ENCODE measurements at regions not wholly inside any gene's neighbourhood (a gene's known extent, or its start where the extent isn't known, plus 50 kb on each side); places are given as distances from the start of the nearest gene placed in this dataset.

DNA sequence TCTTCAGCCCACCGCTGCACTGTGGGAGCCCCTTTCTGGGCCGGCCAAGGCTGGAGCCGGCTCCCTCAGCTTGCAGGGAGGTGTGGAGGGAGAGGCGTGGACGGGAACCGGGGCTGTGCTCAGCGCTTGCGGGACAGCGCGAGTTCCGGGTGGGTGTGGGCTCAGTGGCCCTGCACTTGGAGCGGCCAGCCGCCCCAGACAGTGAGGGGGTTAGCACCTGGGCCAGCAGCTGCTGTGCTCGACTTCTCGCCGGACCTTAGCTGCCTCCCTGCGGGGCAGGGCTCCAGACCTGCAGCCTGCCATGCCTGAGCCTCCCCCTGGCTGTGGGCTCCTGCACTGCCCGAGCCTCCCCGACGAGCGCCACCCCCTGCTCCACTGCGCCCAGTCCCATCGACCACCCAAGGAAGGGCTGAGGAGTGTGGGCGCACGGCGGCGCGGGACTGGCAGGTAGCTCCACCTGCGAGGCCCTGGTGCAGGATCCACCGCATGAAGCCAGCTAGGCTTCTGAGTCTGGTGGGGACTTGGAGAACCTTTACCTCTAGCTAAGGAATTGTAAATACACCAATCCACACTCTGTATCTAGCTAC lies 92.9 kb upstream of the MAST4 start:
- H3K27me3 Mint-ChIP-seq: no peaks in the 10 kb centered on the region
- no peaks in the 10 kb centered on the region for H3K4me1 Mint-ChIP-seq
- DNase-seq: no peak

DNA sequence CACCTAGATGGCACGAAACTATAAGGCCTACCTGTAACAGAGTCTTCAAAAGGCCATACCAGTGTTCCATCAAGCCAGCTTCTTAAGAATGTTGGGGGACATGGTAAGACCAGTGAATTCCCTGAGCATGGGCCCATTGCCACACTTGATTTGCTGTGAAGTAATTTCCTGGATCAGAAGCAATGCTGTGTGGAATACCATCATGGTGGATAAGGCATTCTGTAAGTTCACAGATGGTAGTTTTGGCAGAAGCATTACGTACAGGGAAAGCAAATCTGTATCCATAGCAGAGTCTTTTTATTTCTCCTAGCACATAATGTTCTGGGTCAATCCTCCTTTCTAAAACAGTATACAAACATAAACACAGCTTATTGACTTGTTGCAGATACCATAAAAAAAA lies 89.1 kb upstream of the MAST4 start:
- Mint-ChIP-seq H3K27ac (no peak overlapping the region), H3K4me3 (no peak overlapping the region), H3K4me1 (peaks cover under 1 to 2% (median 2%) of the 10 kb centered on the region in 3 donors), H3K27me3 (peaks cover 0 to 7% (median 0%) of the 10 kb centered on the region in 3 donors), H3K36me3 (peaks cover 0 to 8% of the 10 kb centered on the region in 2 donors), H3K9me3 (peaks cover 0 to 9% (median 0%) of the 10 kb centered on the region in 7 donors)
- DNase-seq: no peak
- ATAC-seq (ENCODE audit: low read depth in 2 of 2): no peak

More for the DNA sequence above, 92.9 kb upstream of the MAST4 start:
- Mint-ChIP-seq H3K27ac (no peak overlapping the region), H3K4me3 (no peak overlapping the region), H3K36me3 (no peaks in the 10 kb centered on the region), H3K9me3 (no peaks in the 10 kb centered on the region)
- no peak for ATAC-seq (ENCODE audit: low read depth in 2 of 2)

DNA sequence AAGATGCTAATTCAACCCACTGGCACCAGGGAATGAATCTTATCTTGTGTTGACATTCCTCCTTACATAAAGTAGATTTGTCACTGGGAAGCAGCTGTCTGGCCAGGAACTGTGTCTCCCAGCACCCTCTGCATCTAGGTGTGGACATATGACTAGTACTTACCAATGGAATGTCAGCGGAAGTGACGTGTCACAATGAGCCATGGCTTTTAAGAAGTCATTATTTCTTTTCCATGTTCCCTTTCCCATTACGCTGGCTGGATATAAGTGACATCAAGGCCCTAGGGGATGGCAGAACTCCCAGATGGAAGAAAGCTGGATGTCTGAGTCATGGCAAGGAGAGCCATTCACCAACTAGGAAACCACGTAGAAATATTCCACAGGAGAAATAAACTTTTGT lies 84.7 kb upstream of the MAST4 start:
- Mint-ChIP-seq H3K4me1 (peaks cover 33 to 41% (median 38%) of the 10 kb centered on the region in 3 donors), H3K36me3 (peaks cover 0 to 8% of the 10 kb centered on the region in 2 donors), H3K27ac (no peak overlapping the region), H3K4me3 (peak overlapping the region in 1 of 8 donors; percentile 52), H3K9me3 (peaks cover 0 to 11% (median 3%) of the 10 kb centered on the region in 7 donors), H3K27me3 (peaks cover 0 to 7% (median 0%) of the 10 kb centered on the region in 3 donors)
- ATAC-seq (ENCODE audit: low read depth in 2 of 2) (no peak), DNase-seq (no peak)

DNA sequence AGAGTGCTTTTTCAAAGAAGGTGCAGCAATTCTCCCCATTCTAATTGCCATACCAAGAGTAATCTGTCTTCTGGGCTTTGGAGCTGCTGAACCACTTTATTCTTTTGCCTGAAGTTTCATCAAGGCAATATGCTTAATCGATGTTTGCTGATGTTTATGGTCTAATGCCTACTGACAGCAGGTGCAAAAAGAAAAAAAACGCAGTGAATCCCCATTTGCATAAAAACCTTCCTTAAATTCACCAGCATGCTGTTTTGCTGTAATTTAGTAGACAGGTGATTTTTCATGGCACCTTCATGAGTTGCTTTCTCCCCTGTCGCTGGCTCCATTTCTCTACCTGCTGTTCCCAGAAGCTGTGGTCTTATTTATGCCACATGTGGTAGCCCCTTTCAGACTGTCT lies 83.1 kb upstream of the MAST4 start:
- peak overlapping the region in 7 of 8 donors; percentile 9 to 78 (median 61) for H3K4me3 Mint-ChIP-seq
- peaks cover 0 to 7% (median 0%) of the 10 kb centered on the region in 3 donors for H3K27me3 Mint-ChIP-seq
- peaks cover 44 to 50% (median 47%) of the 10 kb centered on the region in 3 donors for H3K4me1 Mint-ChIP-seq
- DNase-seq: peak; percentile 45
- H3K36me3 Mint-ChIP-seq: peaks cover 0 to 8% of the 10 kb centered on the region in 2 donors
- H3K27ac Mint-ChIP-seq: peak overlapping the region in 5 of 6 donors; percentile 66 to 95 (median 74)
- peak; percentile 70 to 72 for ATAC-seq (ENCODE audit: low read depth in 2 of 2)
- peaks cover 0 to 11% (median 3%) of the 10 kb centered on the region in 7 donors for H3K9me3 Mint-ChIP-seq

- DNase-seq (peak; percentile 47), ATAC-seq (ENCODE audit: low read depth in 2 of 2) (peak; percentile 78 to 80)
- peaks cover 0 to 16% (median 3%) of the 10 kb centered on the region in 7 donors for H3K9me3 Mint-ChIP-seq
- H3K27ac Mint-ChIP-seq: peak overlapping the region; percentile 65 to 99 (median 95)
- H3K4me1 Mint-ChIP-seq: peaks cover 44 to 50% (median 47%) of the 10 kb centered on the region in 3 donors
- no peaks in the 10 kb centered on the region for H3K27me3 Mint-ChIP-seq
- H3K4me3 Mint-ChIP-seq: peak overlapping the region; percentile 29 to 81 (median 70)
- H3K36me3 Mint-ChIP-seq: peaks cover 0 to 5% of the 10 kb centered on the region in 2 donors
These were observed 81.0 kb upstream of the MAST4 start for GRCh38 chr5:66515209-66515608.

- Mint-ChIP-seq H3K27ac (peak overlapping the region in 5 of 6 donors; percentile 8 to 99 (median 62)), H3K4me1 (peaks cover 44 to 50% (median 47%) of the 10 kb centered on the region in 3 donors), H3K27me3 (no peaks in the 10 kb centered on the region), H3K36me3 (peaks cover 7 to 10% of the 10 kb centered on the region in 2 donors), H3K4me3 (peak overlapping the region in 1 of 8 donors; percentile 47), H3K9me3 (peaks cover 7 to 20% (median 13%) of the 10 kb centered on the region in 7 donors)
- DNase-seq (no peak), ATAC-seq (ENCODE audit: low read depth in 2 of 2) (no peak)
These were observed 79.6 kb upstream of the MAST4 start for GRCh38 chr5:66516550-66516949.

DNA sequence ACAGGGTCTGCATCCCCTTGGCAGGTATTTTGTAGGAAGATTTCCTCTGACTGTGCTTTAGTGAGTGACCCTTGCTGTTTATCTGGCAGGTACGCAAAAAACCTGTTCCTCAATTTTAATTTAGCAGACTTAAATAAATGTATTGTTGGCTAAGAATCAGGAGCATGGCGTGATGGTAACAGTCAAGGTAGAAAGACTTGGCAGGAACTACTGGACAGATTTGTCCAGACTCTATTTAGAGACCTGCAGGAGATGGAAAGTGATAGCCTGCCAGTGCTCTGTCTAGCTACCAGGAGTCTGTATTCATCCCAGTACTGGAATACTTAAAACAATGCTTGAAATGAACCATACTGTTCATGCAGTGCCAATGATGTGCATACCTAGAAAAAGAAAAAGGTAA lies 78.8 kb upstream of the MAST4 start:
- no peaks in the 10 kb centered on the region for H3K27me3 Mint-ChIP-seq
- ATAC-seq (ENCODE audit: low read depth in 2 of 2) (no peak), DNase-seq (no peak)
- peaks cover 7 to 11% of the 10 kb centered on the region in 2 donors for H3K36me3 Mint-ChIP-seq
- peak overlapping the region in 1 of 6 donors; percentile 34 for H3K27ac Mint-ChIP-seq
- peaks cover 41 to 46% (median 43%) of the 10 kb centered on the region in 3 donors for H3K4me1 Mint-ChIP-seq
- no peak overlapping the region for H3K4me3 Mint-ChIP-seq
- H3K9me3 Mint-ChIP-seq: peaks cover 7 to 21% (median 13%) of the 10 kb centered on the region in 7 donors

- no peak overlapping the region for H3K4me3 Mint-ChIP-seq
- peaks cover 7 to 11% of the 10 kb centered on the region in 2 donors for H3K36me3 Mint-ChIP-seq
- H3K4me1 Mint-ChIP-seq: peaks cover 37 to 39% (median 38%) of the 10 kb centered on the region in 3 donors
- peaks cover 7 to 21% (median 13%) of the 10 kb centered on the region in 7 donors for H3K9me3 Mint-ChIP-seq
- no peak for ATAC-seq (ENCODE audit: low read depth in 2 of 2)
- H3K27me3 Mint-ChIP-seq: no peaks in the 10 kb centered on the region
- DNase-seq: no peak
- no peak overlapping the region for H3K27ac Mint-ChIP-seq
These were observed 78.1 kb upstream of the MAST4 start for GRCh38 chr5:66518052-66518451.

DNA sequence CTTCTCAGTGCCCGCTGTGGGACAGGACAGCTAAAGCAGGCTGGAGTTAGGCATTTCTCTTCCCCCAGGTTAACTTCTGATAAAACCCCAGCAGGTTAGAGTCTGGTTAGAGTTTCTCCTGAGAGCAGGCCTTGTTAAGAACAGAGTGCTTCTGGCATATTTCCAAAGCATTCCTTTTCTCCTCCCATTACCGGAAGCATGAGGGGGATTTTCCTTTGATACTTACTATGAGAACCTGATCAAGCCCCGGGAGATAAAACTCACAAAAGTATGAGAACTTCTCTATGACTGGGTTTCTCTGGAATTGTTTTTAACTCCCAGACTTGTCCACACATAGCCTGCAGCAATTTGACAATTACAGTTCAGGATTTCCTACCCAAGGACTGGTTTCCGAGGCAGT lies 77.4 kb upstream of the MAST4 start:
- Mint-ChIP-seq H3K4me3 (no peak overlapping the region), H3K4me1 (peaks cover 32 to 33% (median 33%) of the 10 kb centered on the region in 3 donors), H3K27ac (no peak overlapping the region), H3K27me3 (no peaks in the 10 kb centered on the region), H3K36me3 (peaks cover 7 to 11% of the 10 kb centered on the region in 2 donors), H3K9me3 (peaks cover 7 to 21% (median 13%) of the 10 kb centered on the region in 7 donors)
- DNase-seq (no peak), ATAC-seq (ENCODE audit: low read depth in 2 of 2) (no peak)

DNA sequence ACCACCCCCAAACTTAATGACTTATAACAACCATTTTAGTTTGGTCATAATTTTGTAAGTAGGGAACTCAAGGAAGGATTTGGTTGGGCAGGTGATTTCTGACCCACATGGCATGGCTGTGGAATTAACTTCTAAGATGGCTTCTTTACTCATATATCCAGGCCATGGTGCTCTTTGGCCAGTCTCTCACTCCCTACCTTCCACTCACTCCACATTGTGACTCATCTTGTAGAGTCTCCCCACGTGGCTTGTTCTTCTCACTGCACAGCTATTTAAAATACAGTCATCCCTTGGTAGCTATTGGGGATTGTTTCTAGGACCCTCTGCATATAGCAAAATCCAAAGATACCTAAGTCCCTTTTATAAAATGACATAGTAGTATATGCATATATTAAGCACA lies 76.6 kb upstream of the MAST4 start:
- H3K36me3 Mint-ChIP-seq: peaks cover 7 to 11% of the 10 kb centered on the region in 2 donors
- no peaks in the 10 kb centered on the region for H3K27me3 Mint-ChIP-seq
- H3K4me1 Mint-ChIP-seq: peaks cover 25 to 26% (median 25%) of the 10 kb centered on the region in 3 donors
- H3K4me3 Mint-ChIP-seq: no peak overlapping the region
- no peak for ATAC-seq (ENCODE audit: low read depth in 2 of 2)
- DNase-seq: no peak
- peaks cover 7 to 25% (median 11%) of the 10 kb centered on the region in 7 donors for H3K9me3 Mint-ChIP-seq
- no peak overlapping the region for H3K27ac Mint-ChIP-seq

- no peak overlapping the region for H3K4me3 Mint-ChIP-seq
- ATAC-seq (ENCODE audit: low read depth in 2 of 2): no peak
- H3K4me1 Mint-ChIP-seq: peaks cover 13 to 16% (median 15%) of the 10 kb centered on the region in 3 donors
- peaks cover 7 to 25% (median 10%) of the 10 kb centered on the region in 7 donors for H3K9me3 Mint-ChIP-seq
- no peak for DNase-seq
- peak overlapping the region in 1 of 6 donors; percentile 5 for H3K27ac Mint-ChIP-seq
- peaks cover 7 to 11% of the 10 kb centered on the region in 2 donors for H3K36me3 Mint-ChIP-seq
- H3K27me3 Mint-ChIP-seq: no peaks in the 10 kb centered on the region
These were observed 75.3 kb upstream of the MAST4 start for GRCh38 chr5:66520854-66521253.

DNA sequence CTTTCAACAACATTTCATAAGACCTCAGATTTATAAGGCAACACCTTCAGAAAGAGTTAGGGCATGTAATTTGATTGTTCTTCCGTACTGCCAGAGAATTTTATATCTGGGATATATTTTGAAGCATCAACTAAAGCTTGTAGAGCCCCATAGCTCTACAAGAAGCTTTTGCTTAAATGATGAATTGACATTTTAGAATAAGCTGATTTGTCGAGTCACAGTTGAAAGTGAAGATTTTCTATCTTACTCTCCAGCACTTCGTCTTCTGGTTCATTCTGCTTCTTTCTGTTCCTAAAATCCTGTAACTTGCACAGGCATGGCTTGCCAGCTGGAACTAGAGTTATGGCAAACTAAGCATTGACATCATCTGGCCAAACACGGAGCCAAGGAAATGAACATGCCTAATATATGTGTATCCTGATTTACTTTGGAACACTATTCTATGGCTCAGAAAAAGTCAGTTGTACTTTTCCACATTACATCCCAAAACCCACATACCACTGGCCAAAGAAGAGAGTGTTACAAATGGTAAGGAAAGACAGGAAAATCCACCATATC lies 68.6 kb upstream of the MAST4 start:
- Mint-ChIP-seq H3K27me3 (peaks cover 0 to 8% (median 0%) of the 10 kb centered on the region in 3 donors), H3K27ac (no peak overlapping the region), H3K4me3 (no peak overlapping the region), H3K4me1 (no peaks in the 10 kb centered on the region), H3K36me3 (no peaks in the 10 kb centered on the region), H3K9me3 (peaks cover 0 to 6% (median 0%) of the 10 kb centered on the region in 7 donors)
- DNase-seq (no peak), ATAC-seq (ENCODE audit: low read depth in 2 of 2) (no peak)

GRCh38 chr5:66529182-66529581 lies 67.0 kb upstream of the MAST4 start:
- no peak for DNase-seq
- peaks cover 0 to 4% (median 0%) of the 10 kb centered on the region in 7 donors for H3K9me3 Mint-ChIP-seq
- H3K4me3 Mint-ChIP-seq: no peak overlapping the region
- H3K36me3 Mint-ChIP-seq: no peaks in the 10 kb centered on the region
- H3K27ac Mint-ChIP-seq: peak overlapping the region in 1 of 6 donors; percentile 81
- H3K4me1 Mint-ChIP-seq: no peaks in the 10 kb centered on the region
- no peak for ATAC-seq (ENCODE audit: low read depth in 2 of 2)
- H3K27me3 Mint-ChIP-seq: peaks cover 0 to 8% (median 0%) of the 10 kb centered on the region in 3 donors

- DNase-seq (no peak), ATAC-seq (ENCODE audit: low read depth in 2 of 2) (no peak)
- Mint-ChIP-seq H3K4me3 (no peak overlapping the region), H3K9me3 (peaks cover 0 to 3% (median 0%) of the 10 kb centered on the region in 7 donors), H3K4me1 (no peaks in the 10 kb centered on the region), H3K36me3 (no peaks in the 10 kb centered on the region), H3K27ac (peak overlapping the region in 1 of 6 donors; percentile 48), H3K27me3 (peaks cover 0 to 8% (median 0%) of the 10 kb centered on the region in 3 donors)
These were observed 66.5 kb upstream of the MAST4 start for GRCh38 chr5:66529704-66530103.

Data from naive B cell (primary cell).